GM21529 (cell line): ENCODE measurements at regions not wholly inside any gene's neighbourhood (a gene's known extent, or its start where the extent isn't known, plus 50 kb on each side); places are given as distances from the start of the nearest gene placed in this dataset.

Experiments used
- ATAC-seq: cut with Tn5 transposase; IDR thresholded peaks from one replicate; pipeline ENCODE4 v1.9.1; 2021; ENCODE audit not compliant: unreplicated experiment

DNA sequence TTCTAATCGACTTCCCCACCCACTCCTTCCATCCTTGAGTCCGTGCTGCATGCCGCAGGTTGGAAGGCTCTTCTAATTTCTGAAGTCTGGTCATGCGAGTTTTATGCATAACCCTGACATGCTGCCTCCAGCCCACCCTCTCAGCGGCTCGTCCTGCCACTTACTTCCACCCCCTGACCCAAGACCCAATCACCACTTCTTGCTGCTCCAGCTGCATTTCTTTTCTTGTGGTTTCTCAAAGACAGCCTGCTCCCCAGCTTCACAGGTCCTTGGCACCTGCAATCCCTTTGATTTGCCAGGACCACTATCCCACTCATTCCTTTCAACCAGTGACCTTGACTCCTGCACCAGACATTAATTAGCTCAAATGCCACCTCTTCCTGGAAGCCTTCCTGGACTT lies 486.7 kb downstream of the VRK1 start:
- no peak for ATAC-seq

DNA sequence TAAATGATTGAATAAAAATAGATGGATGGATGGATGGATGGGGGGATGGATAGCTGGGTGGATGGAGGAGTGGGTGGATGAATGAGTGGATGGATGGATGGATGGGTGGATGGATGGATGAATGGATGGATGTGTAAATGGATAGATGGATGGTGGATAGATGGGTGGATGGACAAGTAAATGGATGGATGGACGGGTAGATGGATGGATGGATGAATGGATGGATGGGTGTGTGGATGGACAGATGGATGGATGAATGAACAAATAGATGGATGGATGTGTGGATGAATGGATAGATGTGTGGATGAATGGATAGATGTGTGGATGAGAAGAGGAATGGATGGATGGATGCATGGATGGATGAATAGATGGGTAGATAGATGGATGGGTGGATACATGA lies 490.8 kb downstream of the VRK1 start:
- ATAC-seq = no peak

- ATAC-seq = no peak
Observed at GRCh38 chr14:97290065-97290464, 492.9 kb downstream of the VRK1 start.

- ATAC-seq = no peak
Observed at GRCh38 chr14:97290977-97291376, 493.8 kb downstream of the VRK1 start.

DNA sequence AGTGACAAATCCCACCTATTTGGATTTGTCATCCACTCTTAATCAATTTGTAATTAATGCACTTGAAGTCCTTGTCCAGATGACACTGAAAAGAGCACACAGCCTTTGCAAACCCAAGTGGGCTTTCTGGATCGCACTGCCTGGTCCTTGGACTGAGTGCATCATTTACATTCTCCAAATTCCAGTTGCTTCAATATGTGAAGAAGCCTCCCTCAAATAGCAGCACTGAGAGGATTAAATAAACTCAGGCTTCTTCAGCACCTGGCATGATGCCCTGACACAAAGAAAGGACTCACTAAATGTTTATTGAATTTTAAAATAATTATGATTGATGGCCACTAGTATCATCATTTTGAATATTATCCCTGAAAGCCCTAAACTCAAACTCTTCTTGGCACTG lies 496.5 kb downstream of the VRK1 start:
- ATAC-seq = no peak

DNA sequence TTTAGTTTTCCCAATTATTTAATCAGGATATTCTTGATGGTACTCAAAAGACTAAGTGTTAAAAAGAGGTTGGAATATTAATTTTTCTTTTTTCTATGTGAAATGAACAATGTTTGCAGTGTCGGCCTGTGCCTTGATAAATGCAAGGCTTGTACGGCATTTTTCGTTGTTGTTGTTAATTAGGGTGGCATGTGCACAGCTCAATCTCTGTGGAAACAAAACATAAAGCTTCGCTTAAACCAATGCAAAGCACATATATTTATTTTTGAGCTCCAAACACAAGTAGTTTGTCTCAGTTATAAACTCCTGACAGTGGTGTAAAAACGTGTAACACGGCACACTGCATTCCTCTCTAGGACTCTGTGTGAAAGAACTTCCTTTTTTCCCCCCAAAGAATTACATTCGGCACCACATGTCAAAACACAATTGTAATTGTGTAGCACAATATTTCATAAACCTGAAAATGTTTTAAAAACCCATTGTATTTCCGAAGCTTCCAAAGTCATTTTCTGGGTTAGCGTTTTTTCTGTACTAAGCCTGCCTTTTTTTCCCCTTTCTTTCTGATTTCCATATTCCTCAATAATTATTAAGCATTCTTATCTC lies 498.0 kb downstream of the VRK1 start:
- ATAC-seq = no peak

- ATAC-seq = no peak
Observed at GRCh38 chr14:97296176-97296575, 499.0 kb downstream of the VRK1 start.

GRCh38 chr14:97297100-97297499 lies 499.9 kb downstream of the VRK1 start:
- no peak for ATAC-seq

- no peak for ATAC-seq
Observed at GRCh38 chr14:97298331-97298730, 501.1 kb downstream of the VRK1 start.

DNA sequence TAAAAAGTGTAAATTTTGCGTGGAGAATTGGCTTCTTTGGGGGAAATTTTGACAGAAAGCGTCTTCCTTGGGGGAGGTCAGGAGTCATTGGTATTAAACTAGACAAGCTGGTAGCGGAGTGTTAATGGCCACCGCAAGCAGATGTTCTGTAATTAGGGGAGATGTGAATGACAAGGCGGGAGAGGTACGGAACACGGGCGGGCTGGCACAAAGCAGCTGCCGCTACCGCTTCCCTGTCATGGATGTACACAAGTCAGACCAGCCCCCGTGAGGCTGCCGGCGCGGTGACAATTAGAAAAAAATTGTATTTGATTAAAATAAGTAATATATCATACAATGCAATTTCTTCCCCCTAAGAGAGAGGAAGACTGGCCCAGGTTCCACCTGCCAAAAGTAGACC lies 501.6 kb downstream of the VRK1 start:
- no peak for ATAC-seq

DNA sequence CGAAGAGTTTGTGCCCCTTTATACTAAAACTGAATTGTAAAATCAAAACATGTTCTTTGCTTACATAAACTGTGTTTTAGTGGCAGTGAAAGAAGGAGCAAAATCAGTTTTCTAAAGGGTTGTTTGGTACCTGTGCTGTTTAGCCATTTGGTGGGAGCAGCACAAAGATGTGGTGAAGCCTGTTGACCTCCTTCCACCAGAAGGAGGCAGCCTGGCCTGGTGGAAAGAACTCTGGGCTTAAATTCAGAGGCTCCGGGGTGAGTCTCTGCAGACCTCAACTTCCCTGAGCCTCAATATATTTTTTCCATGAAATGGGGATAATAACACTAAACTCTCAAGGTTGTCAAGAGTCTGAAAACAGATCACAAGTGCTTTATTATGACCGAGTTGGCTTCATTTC lies 502.5 kb downstream of the VRK1 start:
- ATAC-seq = no peak

DNA sequence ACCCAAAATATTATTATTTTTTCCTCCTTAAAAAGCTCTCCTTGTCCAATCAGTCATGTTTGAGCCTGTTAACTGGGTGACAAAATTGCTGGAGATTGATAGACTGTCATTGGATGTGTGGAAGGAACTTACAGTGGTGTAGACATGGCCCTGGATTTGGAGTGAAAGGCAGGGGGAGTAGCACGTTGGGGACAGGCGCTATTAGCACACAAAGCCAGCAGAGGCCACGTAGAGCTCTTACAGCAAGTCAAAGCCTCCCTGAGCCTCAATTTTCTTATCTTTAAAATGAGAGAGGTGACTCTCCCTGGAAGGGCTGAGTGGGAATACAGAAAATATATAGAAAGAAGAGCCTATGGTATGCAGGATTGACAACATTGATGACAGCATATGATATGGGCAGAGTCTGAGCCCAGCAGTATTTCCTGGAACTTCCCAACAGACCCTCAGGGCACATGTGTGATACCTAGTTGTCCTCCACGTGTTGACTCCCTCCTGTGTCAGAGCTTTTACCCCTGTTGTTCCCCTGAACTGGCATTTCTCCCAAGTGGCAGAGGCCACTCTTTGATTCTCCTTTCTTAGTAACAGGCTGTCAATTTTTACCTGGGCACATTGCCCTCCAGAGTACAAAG lies 504.9 kb downstream of the VRK1 start:
- no peak for ATAC-seq

DNA sequence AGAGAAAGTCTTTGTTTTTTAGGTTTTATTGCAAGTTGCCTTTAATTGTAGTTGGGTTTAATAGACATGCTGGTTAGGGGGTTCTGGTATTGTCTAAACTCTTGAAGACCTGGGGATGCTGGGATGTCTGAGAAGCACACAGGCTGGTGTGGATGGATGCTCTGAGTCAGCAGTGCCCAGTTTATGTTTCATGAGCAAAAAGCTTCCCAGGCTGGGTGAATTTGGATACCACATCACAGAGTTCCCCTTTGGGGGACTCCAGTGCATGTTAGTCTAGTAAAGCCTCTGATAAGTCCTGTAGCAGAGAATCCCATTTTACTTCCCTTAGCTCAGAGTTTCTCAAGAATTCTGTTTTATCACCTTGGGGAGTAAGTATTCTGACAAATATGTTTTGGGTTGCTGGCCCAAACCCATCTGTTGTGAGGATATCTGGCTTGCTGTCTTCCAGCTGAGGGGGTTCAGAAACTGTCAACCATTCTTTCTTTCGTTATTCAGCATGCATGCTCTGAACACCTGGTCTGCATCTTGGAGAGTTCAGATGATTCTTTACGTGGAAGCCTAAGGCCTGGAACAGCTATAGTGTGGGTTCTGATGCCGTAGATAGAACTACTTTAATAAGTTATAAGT lies 509.1 kb downstream of the VRK1 start:
- no peak for ATAC-seq

GRCh38 chr14:97306760-97307246 lies 509.6 kb downstream of the VRK1 start:
- no peak for ATAC-seq

GRCh38 chr14:97311411-97311810 lies 514.2 kb downstream of the VRK1 start:
- no peak for ATAC-seq

DNA sequence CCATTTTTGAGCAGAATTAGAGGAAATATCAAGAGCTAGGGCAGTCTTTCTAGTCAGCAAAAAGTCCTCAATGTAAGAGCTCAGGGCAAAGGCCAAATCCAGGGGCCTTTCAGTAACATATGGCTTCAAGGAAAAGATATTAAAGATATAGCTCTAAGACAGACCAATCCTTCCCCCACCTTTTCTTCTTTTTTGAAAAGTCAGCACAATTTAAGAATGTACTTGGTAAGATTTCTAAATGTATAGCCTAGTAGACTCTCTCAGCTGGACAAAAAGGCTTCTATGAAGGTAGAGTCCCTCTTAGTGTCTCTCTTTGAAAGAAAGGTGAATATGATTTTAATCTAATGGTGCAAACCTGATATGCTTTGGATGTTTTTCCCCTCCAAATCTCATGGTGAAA lies 515.7 kb downstream of the VRK1 start:
- ATAC-seq = no peak

- no peak for ATAC-seq
Observed at GRCh38 chr14:97315790-97316189, 518.6 kb downstream of the VRK1 start.

DNA sequence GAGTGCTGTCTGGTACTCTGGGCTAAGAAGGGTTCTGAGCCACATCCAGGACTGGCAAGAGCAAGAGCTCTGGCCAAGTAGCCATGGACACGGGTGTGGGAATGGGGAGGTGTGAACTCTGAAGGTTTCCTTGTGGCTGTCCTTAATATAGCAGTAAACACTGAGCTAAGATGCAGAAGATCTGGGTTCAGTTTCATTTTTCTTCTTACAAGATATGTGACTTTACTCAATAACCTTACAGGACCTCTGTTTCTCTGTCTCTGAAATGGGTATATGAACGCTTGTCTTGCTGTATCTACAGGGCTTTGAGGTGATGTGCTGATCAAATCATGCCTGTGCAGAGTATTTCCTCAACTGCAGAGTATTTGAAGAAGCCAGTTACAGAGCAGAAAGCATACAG lies 521.2 kb downstream of the VRK1 start:
- no peak for ATAC-seq

DNA sequence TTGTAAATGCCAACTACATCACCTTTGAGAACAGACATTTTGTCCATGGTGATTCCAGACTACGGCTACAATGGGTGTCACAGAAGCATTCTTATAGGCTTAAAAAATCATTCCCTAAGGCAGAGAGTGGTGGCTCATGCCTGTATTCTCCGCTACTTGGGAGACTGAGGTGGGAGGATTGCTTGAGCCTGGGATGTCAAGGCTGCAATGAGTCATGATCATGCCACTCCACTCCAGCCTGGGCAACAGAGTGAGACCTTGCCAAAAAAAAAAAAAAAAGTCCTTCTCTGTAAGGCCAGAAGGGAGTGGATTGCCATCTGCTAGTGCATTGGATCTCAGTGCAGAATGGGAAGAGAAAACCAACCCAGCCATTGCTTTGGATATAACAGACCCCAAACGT lies 522.5 kb downstream of the VRK1 start:
- no peak for ATAC-seq

- ATAC-seq = no peak
Observed at GRCh38 chr14:97328743-97329142, 531.6 kb downstream of the VRK1 start.

GRCh38 chr14:97329701-97330100 lies 532.5 kb downstream of the VRK1 start:
- no peak for ATAC-seq

- no peak for ATAC-seq
Observed at GRCh38 chr14:97331058-97331457, 533.9 kb downstream of the VRK1 start.

- no peak for ATAC-seq
Observed at GRCh38 chr14:97331526-97331925, 534.3 kb downstream of the VRK1 start.
